ENCODE measurements at regions not wholly inside any gene's neighbourhood (a gene's known extent, or its start where the extent isn't known, plus 50 kb on each side); places are given as distances from the start of the nearest gene placed in this dataset.
"Not testable (repeated sequence)": the region's sequence is repeated elsewhere in the genome, so short reads cannot be mapped to it uniquely, and the experiment has no call there.

- peak; percentile 71 for DNase-seq (ENCODE audit: low spot score)
Measured at GRCh38 chr10:21364196-21365114, 161.0 kb downstream of the SKIDA1 start.

DNA sequence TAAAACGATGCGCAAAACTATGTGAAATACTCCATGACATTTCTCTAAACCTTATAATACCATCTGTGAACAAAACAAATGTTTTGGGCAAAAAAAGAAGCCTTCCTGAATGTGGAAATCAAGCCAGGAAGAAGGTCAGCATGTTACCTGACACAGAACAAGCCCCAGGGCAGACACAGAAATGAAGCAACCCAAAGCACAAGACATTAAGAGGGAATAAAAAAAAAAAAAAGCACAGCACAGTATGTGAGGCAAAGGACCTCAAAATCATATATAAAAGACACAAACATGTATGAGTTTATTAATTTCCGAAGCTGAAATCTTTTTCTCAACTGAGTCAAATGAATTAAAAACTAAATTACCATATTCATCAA, 161.8 kb downstream of the SKIDA1 start:
- DNase-seq (ENCODE audit: low spot score), result peak; percentile 25

DNA sequence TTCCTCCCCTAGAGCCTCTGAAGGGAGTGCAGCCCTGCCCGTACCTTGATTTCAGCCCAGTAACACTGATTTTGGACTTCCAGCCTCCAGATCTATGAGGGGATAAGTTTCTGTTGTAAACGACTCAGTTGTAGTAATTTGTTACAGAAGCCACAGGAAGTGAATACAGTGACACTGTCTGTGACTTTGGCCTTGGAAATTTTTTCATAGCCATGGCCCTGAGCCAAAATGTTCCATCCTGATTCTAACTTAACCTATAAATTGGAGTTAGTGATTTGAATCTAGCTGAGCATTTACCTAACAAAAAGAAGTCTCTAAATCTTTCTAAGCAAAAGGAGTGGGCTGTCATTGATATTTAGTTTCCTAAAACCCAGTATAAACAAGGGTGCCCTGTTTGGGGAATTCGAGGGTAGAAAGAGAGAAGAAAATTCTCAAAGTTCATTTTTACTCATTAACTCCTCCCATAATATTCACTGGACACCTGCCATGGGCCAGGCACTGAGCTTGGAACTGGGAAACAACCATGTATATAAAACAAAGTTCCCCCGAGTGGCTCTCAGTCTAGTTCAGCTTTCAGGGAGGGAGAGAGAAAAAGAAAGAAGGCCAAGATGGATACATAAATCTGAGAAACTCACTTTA, 162.3 kb downstream of the SKIDA1 start:
- DNase-seq (ENCODE audit: low spot score), result no peak

- no peak for DNase-seq (ENCODE audit: low spot score)
Measured at GRCh38 chr10:21359202-21359601, 166.3 kb downstream of the SKIDA1 start.

GRCh38 chr10:21355591-21356011, 169.9 kb downstream of the SKIDA1 start:
- no peak for DNase-seq (ENCODE audit: low spot score)

DNA sequence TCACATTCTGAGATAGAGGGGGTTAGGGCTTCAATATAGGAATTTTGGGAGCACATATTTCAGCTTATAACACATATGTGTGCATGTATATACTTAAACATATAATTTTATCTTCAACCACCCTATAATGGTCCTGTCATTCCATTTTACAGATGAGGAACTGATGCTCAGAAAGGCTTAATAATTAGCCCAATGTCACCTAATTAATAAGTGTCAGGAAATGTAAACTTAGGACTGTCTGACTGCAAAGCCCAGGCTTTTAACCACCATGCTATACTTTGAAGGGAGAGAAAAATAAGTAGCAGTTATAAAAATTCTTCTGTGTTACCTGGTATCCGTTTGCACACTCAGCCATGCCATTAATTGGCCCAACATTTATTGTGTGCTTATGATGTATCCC, 172.6 kb downstream of the SKIDA1 start:
- no peak for DNase-seq (ENCODE audit: low spot score)

DNA sequence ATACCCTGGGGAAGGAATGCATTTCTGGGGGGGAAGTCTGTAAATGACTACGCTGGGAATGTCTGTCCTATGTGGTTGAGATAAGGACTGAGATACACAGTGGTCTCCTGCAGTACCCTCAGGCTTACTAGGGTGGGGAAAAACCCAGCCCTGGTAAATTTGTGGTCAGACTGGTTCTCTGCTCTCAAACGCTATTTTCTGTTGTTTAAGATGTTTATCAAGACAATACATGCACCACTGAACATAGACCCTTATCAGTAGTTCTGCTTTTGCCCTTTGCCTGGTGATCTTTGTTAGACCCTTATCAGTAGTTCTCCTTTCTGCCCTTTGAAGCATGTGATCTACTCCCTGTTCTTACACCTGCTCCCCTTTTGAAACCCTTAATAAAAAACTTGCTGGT, 173.9 kb downstream of the SKIDA1 start:
- DNase-seq (ENCODE audit: low spot score), result not testable (repeated sequence)

- DNase-seq (ENCODE audit: low spot score), result no peak
Measured at GRCh38 chr10:21349912-21350286, 175.6 kb downstream of the SKIDA1 start.

- DNase-seq (ENCODE audit: low spot score), result no peak
Measured at GRCh38 chr10:21347785-21348170, 177.7 kb downstream of the SKIDA1 start.

DNA sequence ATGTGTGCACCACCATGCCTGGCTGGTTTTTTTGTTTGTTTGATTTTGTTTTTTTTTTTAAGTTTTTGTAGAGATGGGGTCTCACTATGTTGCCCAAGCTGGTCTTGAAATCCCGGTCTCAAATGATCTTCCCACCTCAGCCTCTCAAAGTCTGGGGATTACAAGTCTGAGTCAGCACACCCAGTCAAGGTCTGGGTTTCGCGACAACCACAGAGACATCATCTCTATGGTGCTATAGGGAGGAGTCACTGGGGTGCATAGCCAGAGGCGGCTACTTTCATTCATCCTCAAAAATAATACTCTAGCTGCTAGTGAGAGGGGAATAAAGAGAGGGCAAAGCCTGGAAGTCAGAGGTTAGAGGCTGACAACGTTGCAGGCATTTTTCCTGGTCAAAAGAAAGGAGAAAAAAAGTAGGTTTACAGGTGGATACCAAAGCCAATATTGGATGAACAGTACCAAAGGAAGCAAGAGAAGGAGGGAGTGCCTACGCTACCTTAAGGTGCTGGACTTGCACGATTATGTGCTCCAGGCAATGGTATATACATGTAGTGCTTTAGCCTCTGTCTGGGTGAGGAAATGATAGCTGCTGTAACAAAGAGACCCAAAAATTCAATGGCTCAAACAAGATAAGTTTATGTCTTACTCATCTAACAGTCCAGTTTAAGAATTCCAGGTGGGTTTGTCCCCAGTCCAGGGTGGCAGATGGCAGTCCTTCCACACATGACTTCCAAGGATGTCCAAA, 178.3 kb downstream of the SKIDA1 start:
- no peak for DNase-seq (ENCODE audit: low spot score)

DNA sequence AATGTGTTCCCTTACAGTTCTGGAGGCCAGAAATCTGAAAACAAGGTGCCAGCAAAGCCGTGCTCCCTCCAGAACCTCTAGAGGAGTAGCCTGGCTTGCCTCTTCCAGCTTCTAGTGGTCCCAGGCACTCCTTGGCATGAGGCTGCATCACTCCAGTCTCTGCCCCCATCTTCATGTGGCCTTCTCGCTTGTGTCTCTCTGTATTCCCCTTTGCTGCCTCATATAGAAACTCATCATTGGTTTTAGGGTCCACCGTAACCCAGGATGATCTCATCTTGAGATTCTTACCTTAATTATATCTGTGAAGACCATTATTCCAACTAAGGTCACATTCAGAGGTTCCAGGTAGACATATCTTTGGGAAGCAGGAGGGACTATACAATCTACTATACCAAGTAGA, 182.4 kb downstream of the SKIDA1 start:
- DNase-seq (ENCODE audit: low spot score), result no peak

DNA sequence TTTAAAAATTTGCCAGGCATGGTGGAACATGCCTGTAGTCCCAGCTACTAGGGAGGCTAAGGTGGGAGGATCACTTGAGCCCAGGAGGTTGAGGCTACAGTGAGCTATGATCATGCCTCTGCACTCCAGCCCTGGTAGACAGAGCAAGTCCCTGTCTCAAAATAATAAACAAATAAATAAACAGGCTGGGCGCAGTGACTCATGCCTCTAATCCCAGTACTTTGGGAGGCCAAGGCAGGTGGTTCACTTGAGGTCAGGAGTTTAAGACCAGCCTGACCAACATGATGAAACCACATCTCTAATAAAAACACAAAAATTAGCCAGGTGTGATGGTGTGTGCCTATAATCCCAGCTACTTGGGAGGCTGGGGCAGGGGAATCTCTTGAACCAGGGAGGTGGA, 183.0 kb downstream of the SKIDA1 start:
- DNase-seq (ENCODE audit: low spot score), result not testable (repeated sequence)

- DNase-seq (ENCODE audit: low spot score), result no peak
Measured at GRCh38 chr10:21340331-21340730, 185.2 kb downstream of the SKIDA1 start.

DNA sequence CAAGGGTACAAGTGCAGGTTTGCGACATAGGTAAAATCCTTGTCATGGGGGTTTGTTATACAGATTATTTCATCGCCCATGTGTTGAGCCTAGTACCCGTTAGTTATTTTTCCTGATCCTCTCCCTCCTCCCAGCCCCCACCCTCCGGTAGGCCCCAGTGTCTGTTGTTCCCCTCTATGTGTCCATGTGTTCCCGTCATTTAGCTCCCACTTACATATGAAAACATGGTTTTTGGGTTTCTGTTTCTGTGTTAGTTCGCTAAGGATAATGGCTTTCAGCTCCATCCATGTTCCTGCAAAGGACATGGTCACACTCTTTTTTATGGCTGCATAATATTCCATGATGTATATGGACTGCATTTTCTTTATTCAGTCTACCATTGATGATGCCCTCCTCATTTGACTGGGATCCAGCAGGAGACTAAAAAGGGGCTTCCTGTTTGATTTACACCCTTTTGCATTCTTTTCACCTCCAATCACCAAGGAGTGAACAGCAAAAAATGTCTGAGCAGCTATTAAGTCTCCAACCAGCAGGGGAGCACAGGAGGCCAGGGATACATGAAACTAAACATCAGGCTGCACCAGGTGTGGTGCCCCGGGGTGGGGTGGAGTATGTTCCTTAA, 188.2 kb downstream of the SKIDA1 start:
- DNase-seq (ENCODE audit: low spot score), result no peak

DNA sequence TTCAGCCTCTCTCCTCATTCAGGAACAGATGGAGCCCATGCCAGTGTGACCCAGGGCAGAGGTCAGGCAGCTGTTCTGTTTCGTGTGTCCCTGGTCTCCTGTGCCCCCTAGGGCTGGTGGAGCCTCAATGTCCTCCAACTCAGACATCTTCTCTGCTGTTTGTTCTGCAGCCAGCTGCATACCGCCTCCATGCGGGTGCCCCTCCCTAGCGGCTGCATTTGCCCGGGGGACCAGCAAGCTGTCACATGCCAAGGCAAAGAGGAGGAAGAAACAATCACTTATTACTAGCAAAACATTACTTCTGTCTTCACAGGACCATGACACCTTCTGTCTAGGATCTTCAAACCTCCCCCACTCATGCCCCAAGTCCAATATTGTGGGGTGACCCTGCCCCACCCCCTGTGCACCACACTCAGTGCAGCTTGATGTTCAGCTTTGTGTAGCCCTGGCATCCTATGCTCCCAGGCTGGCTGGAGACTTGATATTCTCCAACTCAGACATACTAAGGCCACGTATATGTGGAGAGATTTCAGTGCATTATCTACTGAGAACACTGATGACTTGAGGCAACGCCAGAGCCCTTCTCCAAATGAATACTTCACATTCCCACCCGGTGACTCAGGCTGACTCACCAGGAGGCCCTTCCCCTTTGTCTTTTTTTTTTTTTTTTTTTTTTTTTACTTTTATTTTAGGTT, 188.9 kb downstream of the SKIDA1 start:
- peak; percentile 37 for DNase-seq (ENCODE audit: low spot score)

- DNase-seq (ENCODE audit: low spot score), result no peak
Measured at GRCh38 chr10:21334891-21335696, 190.4 kb downstream of the SKIDA1 start.

- no peak for DNase-seq (ENCODE audit: low spot score)
Measured at GRCh38 chr10:21330628-21331020, 194.9 kb downstream of the SKIDA1 start.

DNA sequence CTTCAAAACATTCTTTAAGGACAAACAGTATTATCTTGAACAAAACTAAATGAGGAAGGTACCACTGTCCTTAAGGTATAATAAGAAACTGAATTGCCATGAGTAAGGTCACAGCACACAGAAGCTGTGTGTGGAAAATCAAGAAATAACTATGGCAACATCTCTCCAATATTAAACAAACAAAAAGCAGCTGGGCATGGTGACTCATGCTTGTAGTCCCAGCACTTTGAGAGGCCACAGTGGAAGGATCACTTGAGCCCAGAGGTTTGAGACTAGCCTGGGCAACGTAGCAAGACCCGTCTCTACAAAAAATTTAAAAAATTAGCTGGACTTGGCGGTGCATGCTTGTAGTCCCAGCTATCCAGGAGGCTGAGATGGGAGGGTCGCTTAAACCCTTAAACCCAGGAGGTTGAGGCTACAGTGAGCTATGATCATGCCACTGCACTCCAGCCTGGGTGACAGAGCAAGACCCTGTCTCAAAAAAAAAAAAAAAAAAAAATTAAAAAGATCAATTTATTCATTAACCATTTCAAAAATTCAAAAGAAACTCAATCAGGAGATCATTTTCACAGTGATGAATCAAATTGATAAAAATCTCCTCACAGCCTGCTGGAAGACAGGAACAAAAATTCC, 195.4 kb downstream of the SKIDA1 start:
- no peak for DNase-seq (ENCODE audit: low spot score)

GRCh38 chr10:21327289-21327993, 198.0 kb downstream of the SKIDA1 start:
- DNase-seq (ENCODE audit: low spot score), result no peak
